Mesendoderm (in vitro differentiated cells): ENCODE measurements at regions not wholly inside any gene's neighbourhood (a gene's known extent, or its start where the extent isn't known, plus 50 kb on each side); places are given as distances from the start of the nearest gene placed in this dataset.
A peak's percentile ranks its signal among the peaks of the same experiment; 100 is the strongest.

Experiments used
- DNase-seq: peaks from one replicate; pipeline ENCODE4 v3.0.0; 2013
- H2AK5ac ChIP-seq: 2 replicates; pipeline ENCODE4 v1.6.1; 2013; ENCODE audit warnings: low read length, inconsistent platforms
- H2BK120ac ChIP-seq: 2 replicates; pipeline ENCODE4 v1.6.1; 2013; ENCODE audit warnings: low read depth, mild to moderate bottlenecking, low read length, moderate library complexity, mixed read lengths
- H2BK15ac ChIP-seq: replicated peaks from 2 replicates; pipeline ENCODE4 v1.6.1; 2013; ENCODE audit warnings: low read depth, mild to moderate bottlenecking, moderate library complexity
- H2BK5ac ChIP-seq: 2 replicates; pipeline ENCODE4 v1.6.1; 2013; ENCODE audit warnings: low read length, inconsistent platforms
- H3K18ac ChIP-seq: 2 replicates; pipeline ENCODE4 v1.6.1; 2013; ENCODE audit warnings: mild to moderate bottlenecking, low read length, mixed read lengths
- H3K23ac ChIP-seq: one replicate; pipeline ENCODE4 v1.6.1; 2013; ENCODE audit warnings: low read length
- H3K27ac ChIP-seq: 2 replicates; pipeline ENCODE4 v1.5.1; 2013; ENCODE audit warnings: low read depth, mild to moderate bottlenecking, inconsistent platforms, low read length, moderate library complexity
- H3K27me3 ChIP-seq: 2 replicates; pipeline ENCODE4 v1.6.1; 2013; ENCODE audit warnings: low read length, control low read depth, mild to moderate bottlenecking, inconsistent platforms; ENCODE audit not compliant: insufficient read depth, poor library complexity
- H3K36me3 ChIP-seq: 2 replicates; pipeline ENCODE4 v1.6.1; 2013; ENCODE audit warnings: low read length, inconsistent platforms; ENCODE audit not compliant: control insufficient read depth, insufficient read depth
- H3K4ac ChIP-seq: one replicate; pipeline ENCODE4 v1.6.1; 2013; ENCODE audit warnings: low read depth, mild to moderate bottlenecking, low read length, moderate library complexity
- H3K4me1 ChIP-seq: 2 replicates; pipeline ENCODE4 v1.6.1; 2013; ENCODE audit warnings: low read depth, low read length, inconsistent platforms; ENCODE audit not compliant: control insufficient read depth
- H3K4me2 ChIP-seq: 2 replicates; pipeline ENCODE4 v1.6.1; 2013; ENCODE audit warnings: low read length
- H3K4me3 ChIP-seq: 2 replicates; pipeline ENCODE4 v1.5.1; 2013; ENCODE audit warnings: mild to moderate bottlenecking, low read length
- H3K56ac ChIP-seq: one replicate; pipeline ENCODE4 v1.6.1; 2013; ENCODE audit warnings: low read length
- H3K79me1 ChIP-seq: 2 replicates; pipeline ENCODE4 v1.6.1; 2013; ENCODE audit warnings: low read length, inconsistent platforms
- H3K79me2 ChIP-seq: 2 replicates; pipeline ENCODE4 v1.6.1; 2013; ENCODE audit warnings: mild to moderate bottlenecking, low read length; ENCODE audit not compliant: control insufficient read depth, insufficient read depth
- H3K9ac ChIP-seq: 2 replicates; pipeline ENCODE4 v1.6.1; 2013; ENCODE audit warnings: low read length, inconsistent platforms
- H4K5ac ChIP-seq: one replicate; pipeline ENCODE4 v1.6.1; 2013; ENCODE audit warnings: low read length
- H4K8ac ChIP-seq: one replicate; pipeline ENCODE4 v1.6.1; 2013; ENCODE audit warnings: low read depth, mild to moderate bottlenecking, control low read depth, low read length, moderate library complexity
- WGBS: extraction: QIAGEN DNeasy Blood & Tissue Kit; methylation state at CpG from one replicate; pipeline ENCODE4 v1.1.7; 2013; ENCODE audit warnings: low lambda C conversion rate, missing lambda C conversion rate; ENCODE audit not compliant: insufficient coverage; ENCODE audit errors: extremely low coverage; 5-methylcytosine and 5-hydroxymethylcytosine counted together

DNA sequence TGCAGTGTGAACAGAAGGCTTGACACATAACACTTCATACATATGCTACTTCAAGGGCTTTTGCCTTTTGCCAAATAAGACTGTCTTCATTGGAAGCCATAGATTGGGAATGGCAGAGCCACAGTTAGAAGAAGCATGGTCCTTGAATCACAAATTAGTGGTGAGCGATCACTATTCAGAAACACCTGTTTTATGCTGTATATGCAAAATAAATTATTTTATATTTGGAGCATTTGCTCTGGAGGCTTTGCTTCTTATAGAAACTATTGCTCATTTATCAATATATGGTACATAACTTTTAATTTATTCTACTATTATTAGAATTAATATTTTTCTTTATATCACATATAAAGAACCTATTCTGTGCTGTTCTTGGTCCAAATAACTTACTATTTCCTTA, 270.4 kb upstream of the SPRY2 start:
- no CpG with 5 or more reads among the region's 1 CpG for WGBS
- H3K79me1 ChIP-seq, result no peaks in the 10 kb centered on the region
- H3K56ac ChIP-seq, result no peak overlapping the region
- no peak overlapping the region for H2BK15ac ChIP-seq
- no peak overlapping the region for H2BK5ac ChIP-seq
- no peak overlapping the region for H3K4me2 ChIP-seq
- no peaks in the 10 kb centered on the region for H3K4me1 ChIP-seq
- H2BK120ac ChIP-seq, result no peak overlapping the region
- H2AK5ac ChIP-seq, result no peak overlapping the region
- H3K36me3 ChIP-seq, result no peaks in the 10 kb centered on the region
- no peak overlapping the region for H3K4ac ChIP-seq
- H3K79me2 ChIP-seq, result no peaks in the 10 kb centered on the region
- no peaks in the 10 kb centered on the region for H3K27me3 ChIP-seq
- no peak overlapping the region for H3K9ac ChIP-seq
- H3K4me3 ChIP-seq, result no peak overlapping the region
- H4K8ac ChIP-seq, result no peak overlapping the region
- H3K27ac ChIP-seq, result no peak overlapping the region
- H3K18ac ChIP-seq, result no peak overlapping the region
- no peak overlapping the region for H3K23ac ChIP-seq
- H4K5ac ChIP-seq, result no peak overlapping the region
- no peak for DNase-seq

DNA sequence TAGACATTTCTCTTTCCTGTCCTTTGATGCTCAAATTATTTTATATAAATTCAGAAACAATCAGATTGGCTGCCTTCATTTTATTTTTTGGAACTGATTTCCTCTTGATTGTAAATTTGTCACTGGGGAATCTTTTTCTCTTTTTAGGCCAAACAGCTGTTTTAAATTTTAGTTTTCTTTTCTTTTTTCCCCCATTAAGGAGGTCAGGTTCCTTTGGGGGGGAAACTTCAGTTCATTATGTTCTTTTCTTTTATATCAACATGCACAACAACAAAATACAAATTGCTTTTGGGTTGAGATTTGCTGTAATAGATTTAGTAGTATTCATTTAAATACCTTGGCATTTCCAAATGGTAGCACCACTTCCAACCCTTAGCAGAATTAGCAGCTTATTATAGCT, 264.8 kb upstream of the SPRY2 start:
- no peak overlapping the region for H3K4me3 ChIP-seq
- no peaks in the 10 kb centered on the region for H3K79me2 ChIP-seq
- H3K27ac ChIP-seq, result no peak overlapping the region
- H4K5ac ChIP-seq, result no peak overlapping the region
- H2BK120ac ChIP-seq, result no peak overlapping the region
- no peak overlapping the region for H4K8ac ChIP-seq
- H3K4me1 ChIP-seq, result no peaks in the 10 kb centered on the region
- H3K36me3 ChIP-seq, result no peaks in the 10 kb centered on the region
- no peak overlapping the region for H2BK5ac ChIP-seq
- no peaks in the 10 kb centered on the region for H3K79me1 ChIP-seq
- H3K9ac ChIP-seq, result no peak overlapping the region
- H3K23ac ChIP-seq, result no peak overlapping the region
- H3K4me2 ChIP-seq, result no peak overlapping the region
- H2BK15ac ChIP-seq, result no peak overlapping the region
- no peak overlapping the region for H3K18ac ChIP-seq
- H3K27me3 ChIP-seq, result no peaks in the 10 kb centered on the region
- DNase-seq, result no peak
- no peak overlapping the region for H2AK5ac ChIP-seq
- H3K56ac ChIP-seq, result no peak overlapping the region
- H3K4ac ChIP-seq, result no peak overlapping the region

- Histone ChIP-seq H3K18ac (no peak overlapping the region), H3K9ac (no peak overlapping the region), H3K4me1 (no peaks in the 10 kb centered on the region), H3K27me3 (no peaks in the 10 kb centered on the region), H3K27ac (no peak overlapping the region), H3K4ac (no peak overlapping the region), H3K79me1 (no peaks in the 10 kb centered on the region), H2BK15ac (no peak overlapping the region), H2AK5ac (no peak overlapping the region), H2BK5ac (no peak overlapping the region), H2BK120ac (no peak overlapping the region), H4K8ac (no peak overlapping the region), H3K4me3 (no peak overlapping the region), H3K56ac (no peak overlapping the region), H3K79me2 (no peaks in the 10 kb centered on the region), H3K4me2 (no peak overlapping the region), H3K23ac (no peak overlapping the region), H3K36me3 (no peaks in the 10 kb centered on the region), H4K5ac (no peak overlapping the region)
- DNase-seq, result no peak
- no CpG with 5 or more reads among the region's 2 CpGs for WGBS
Measured at GRCh38 chr13:80605011-80605410, 264.1 kb upstream of the SPRY2 start.

DNA sequence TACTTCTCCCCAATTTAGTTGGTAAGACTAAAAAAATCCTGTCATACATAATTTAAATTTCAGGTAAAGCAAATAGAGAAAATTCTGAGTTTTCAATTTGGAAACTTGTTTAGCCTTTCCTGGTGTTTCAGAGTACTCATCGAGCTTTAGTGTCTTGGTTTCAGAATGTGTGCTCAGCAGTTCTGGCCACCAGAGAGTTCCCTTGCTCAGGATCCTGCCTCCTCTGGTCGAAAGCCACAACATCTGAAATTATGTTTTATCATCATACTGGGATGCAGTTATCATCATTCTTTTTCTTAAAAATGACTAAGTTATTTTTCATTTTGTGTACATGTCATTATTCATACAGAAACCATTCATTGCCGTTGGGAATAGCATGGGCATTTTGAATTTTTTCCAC, 263.2 kb upstream of the SPRY2 start:
- no peak overlapping the region for H3K23ac ChIP-seq
- H3K18ac ChIP-seq, result no peak overlapping the region
- no peaks in the 10 kb centered on the region for H3K4me1 ChIP-seq
- no peak overlapping the region for H2BK5ac ChIP-seq
- no peak overlapping the region for H4K8ac ChIP-seq
- H3K56ac ChIP-seq, result no peak overlapping the region
- no peak overlapping the region for H2BK120ac ChIP-seq
- H3K27ac ChIP-seq, result no peak overlapping the region
- peak; percentile 8 for DNase-seq
- WGBS, result no CpG with 5 or more reads among the region's 3 CpGs
- no peaks in the 10 kb centered on the region for H3K27me3 ChIP-seq
- no peaks in the 10 kb centered on the region for H3K36me3 ChIP-seq
- H4K5ac ChIP-seq, result no peak overlapping the region
- no peaks in the 10 kb centered on the region for H3K79me1 ChIP-seq
- no peak overlapping the region for H3K9ac ChIP-seq
- no peak overlapping the region for H3K4me3 ChIP-seq
- no peak overlapping the region for H3K4ac ChIP-seq
- no peak overlapping the region for H2BK15ac ChIP-seq
- no peak overlapping the region for H3K4me2 ChIP-seq
- no peak overlapping the region for H2AK5ac ChIP-seq
- no peaks in the 10 kb centered on the region for H3K79me2 ChIP-seq

DNA sequence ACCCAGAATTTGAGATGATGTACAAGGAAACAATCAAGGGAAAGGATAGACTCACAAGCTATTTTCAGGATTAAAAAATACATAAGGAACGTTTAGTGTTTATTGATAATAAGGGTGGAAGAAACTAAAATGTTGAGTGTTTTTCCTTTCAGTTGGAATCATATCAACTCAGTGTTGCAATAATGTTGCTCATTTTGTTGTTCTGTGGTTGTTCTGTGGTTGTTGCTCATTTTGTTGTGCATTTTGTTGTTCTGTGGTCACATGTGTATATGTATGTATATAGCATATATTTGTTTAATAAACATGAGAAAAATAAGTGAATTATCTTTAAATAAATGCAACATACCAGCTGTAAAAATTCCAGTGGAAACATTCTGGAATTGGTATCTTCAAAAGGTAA, 262.4 kb upstream of the SPRY2 start:
- H2AK5ac ChIP-seq, result no peak overlapping the region
- H2BK5ac ChIP-seq, result no peak overlapping the region
- H4K8ac ChIP-seq, result no peak overlapping the region
- H3K4me1 ChIP-seq, result no peaks in the 10 kb centered on the region
- H3K4me3 ChIP-seq, result no peak overlapping the region
- WGBS, result no CpG with 5 or more reads among the region's 1 CpG
- H2BK15ac ChIP-seq, result no peak overlapping the region
- no peak overlapping the region for H3K4ac ChIP-seq
- no peak overlapping the region for H3K23ac ChIP-seq
- no peak overlapping the region for H2BK120ac ChIP-seq
- DNase-seq, result no peak
- H3K4me2 ChIP-seq, result no peak overlapping the region
- H4K5ac ChIP-seq, result no peak overlapping the region
- no peak overlapping the region for H3K18ac ChIP-seq
- no peaks in the 10 kb centered on the region for H3K27me3 ChIP-seq
- no peak overlapping the region for H3K27ac ChIP-seq
- no peak overlapping the region for H3K9ac ChIP-seq
- no peaks in the 10 kb centered on the region for H3K79me1 ChIP-seq
- H3K36me3 ChIP-seq, result no peaks in the 10 kb centered on the region
- H3K79me2 ChIP-seq, result no peaks in the 10 kb centered on the region
- H3K56ac ChIP-seq, result no peak overlapping the region

GRCh38 chr13:80599765-80600164, 258.8 kb upstream of the SPRY2 start:
- H3K4me1 ChIP-seq, result no peaks in the 10 kb centered on the region
- H2BK15ac ChIP-seq, result no peak overlapping the region
- H3K18ac ChIP-seq, result no peak overlapping the region
- no peaks in the 10 kb centered on the region for H3K27me3 ChIP-seq
- H4K8ac ChIP-seq, result no peak overlapping the region
- no peak overlapping the region for H2AK5ac ChIP-seq
- no peak overlapping the region for H2BK120ac ChIP-seq
- DNase-seq, result no peak
- H3K23ac ChIP-seq, result no peak overlapping the region
- no peaks in the 10 kb centered on the region for H3K36me3 ChIP-seq
- no peak overlapping the region for H3K56ac ChIP-seq
- no peak overlapping the region for H3K9ac ChIP-seq
- no peak overlapping the region for H3K4ac ChIP-seq
- H3K27ac ChIP-seq, result no peak overlapping the region
- H3K4me3 ChIP-seq, result no peak overlapping the region
- H2BK5ac ChIP-seq, result no peak overlapping the region
- H3K4me2 ChIP-seq, result no peak overlapping the region
- no peaks in the 10 kb centered on the region for H3K79me2 ChIP-seq
- H4K5ac ChIP-seq, result no peak overlapping the region
- H3K79me1 ChIP-seq, result no peaks in the 10 kb centered on the region
